Glomerular visceral epithelial cell (primary cell): ENCODE measurements at regions not wholly inside any gene's neighbourhood (a gene's known extent, or its start where the extent isn't known, plus 50 kb on each side); places are given as distances from the start of the nearest gene placed in this dataset.
A peak's percentile ranks its signal among the peaks of the same experiment; 100 is the strongest.

ENCODE experiments used
- DNase-seq: peaks from one replicate; pipeline ENCODE4 v3.0.0-alpha.2; 2016; ENCODE audit errors: extremely low spot score

DNA sequence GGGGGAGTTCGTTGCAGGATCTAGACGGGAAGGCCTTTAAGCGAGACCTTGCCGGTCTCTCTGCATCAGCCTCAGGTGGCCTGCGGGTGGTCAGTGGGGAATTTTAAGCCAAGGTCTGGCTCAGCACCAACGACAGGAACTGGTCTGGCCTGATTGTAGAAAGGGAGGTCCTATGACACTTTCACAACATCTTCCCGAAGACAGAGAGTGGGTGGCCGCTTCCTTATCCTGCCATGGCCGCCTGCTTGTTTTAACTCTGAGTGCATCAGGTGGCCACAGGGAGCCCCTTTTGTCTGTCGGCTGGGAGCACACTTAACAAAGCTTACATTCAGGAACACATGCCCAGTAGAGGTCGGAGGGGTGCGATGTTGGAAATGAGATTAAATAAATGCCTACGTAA is 363.7 kb upstream of the MYT1L start:
- no peak for DNase-seq

DNA sequence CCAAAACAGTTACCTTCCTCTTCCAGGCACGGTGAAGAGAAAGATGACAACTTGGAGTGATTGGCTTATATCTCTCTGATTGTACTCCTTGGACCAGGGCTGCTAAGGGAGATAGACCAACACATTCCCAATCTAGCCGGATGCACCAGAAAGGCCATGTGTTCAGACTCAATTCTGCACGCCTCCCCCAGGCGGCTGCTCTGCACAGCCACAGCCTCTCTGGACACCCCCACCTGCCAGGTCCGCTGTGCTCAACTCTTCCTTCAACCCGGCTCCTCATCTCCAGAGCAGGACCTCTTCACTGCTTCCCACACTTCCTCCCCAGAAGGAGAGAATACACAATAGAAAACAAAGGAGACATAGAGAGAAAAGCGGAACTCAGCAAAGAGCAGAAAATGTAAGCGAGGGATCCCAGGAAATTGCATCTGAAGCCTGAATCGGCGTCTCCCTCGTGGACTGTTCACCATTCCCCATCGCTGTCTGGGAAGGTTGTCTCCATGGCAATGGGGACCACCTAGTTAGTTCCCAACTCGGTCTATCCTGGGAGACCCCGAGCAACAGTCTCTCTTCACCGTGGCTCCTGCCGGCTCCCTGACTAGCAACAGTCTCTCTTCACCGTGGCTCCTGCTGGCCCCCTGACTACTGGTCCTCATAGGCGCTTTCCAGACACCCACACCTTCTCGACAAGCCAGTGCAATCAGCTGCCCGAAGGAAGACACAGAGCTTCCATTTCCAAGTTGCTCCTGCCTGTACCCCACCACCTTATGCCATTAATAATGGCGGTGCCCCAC is 361.7 kb upstream of the MYT1L start:
- no peak for DNase-seq

DNA sequence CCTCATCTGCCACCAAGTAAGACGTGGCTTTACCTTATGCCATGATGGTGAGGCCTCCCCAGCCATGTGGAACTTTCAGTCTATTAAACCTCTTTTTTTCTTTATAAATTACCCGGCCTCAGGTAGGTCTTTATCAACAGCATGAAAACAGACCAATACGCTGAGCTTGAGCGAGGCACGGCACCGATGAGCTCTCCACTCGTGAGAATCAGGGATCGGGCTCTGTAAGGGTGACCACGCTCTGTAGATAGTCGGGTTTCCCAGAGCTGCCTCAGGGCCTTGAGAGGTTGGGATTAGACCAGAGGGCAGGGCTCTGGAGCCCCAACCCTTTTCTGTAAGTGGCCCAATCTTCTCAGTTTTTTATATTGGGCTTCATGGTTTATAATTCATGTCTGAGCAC is 360.3 kb upstream of the MYT1L start:
- DNase-seq: no peak

DNA sequence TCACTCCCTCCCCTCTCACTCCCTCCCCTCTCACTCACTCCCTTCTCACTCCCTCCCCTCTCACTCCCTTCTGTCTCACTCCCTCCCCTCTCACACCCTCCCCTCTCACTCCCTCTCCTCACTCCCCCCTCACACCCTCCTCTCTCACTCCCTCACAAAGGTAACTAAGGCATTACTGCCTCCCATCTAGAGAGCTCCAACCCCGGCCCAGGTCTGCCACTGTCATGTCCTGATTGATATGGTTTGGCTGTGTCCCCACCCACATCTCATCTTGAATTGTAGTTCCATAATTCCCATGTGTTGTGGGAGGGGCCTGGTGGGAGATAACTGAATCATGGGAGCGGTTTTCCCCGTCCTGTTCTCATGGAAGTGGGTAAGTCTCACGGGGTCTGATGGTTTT is 359.9 kb upstream of the MYT1L start:
- DNase-seq: no peak

DNA sequence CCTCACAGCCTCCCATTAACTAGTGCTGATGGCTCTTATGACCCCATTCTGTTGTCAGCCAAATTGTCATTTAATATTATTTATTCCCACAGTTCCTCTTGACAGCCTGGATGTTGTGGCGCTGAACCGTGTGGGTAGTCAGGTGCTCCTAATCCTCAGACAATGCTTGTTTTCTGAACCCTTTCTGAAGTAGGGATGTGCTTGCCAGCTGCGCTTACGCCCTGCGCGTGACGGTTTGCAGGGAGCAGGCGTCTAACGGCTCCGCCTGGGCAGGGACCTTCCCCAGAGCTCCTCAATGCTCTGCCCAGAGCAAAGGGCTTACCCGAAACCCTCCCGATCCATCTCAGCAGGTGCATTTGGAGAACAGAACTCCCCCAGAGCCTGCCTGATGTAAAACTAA is 358.2 kb upstream of the MYT1L start:
- DNase-seq: no peak

DNA sequence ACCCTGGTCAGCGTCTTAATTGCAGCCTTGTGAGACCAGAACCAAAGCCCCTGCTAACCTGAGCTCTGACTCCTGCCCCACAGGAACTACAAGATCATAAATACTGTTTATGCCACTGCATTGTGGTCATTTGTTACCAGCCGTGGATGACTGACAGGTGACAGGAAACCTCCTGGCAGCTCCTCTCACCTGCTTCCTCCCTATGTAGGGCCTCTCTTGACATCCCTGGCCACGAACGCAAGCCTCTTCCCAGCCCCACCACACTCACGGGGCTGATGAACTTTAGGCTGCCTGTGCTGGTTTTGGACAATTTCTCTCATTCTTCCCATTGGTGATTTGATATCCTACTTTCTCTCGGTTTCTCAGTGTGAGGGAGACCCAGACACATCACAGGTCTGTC is 357.2 kb upstream of the MYT1L start:
- no peak for DNase-seq

DNA sequence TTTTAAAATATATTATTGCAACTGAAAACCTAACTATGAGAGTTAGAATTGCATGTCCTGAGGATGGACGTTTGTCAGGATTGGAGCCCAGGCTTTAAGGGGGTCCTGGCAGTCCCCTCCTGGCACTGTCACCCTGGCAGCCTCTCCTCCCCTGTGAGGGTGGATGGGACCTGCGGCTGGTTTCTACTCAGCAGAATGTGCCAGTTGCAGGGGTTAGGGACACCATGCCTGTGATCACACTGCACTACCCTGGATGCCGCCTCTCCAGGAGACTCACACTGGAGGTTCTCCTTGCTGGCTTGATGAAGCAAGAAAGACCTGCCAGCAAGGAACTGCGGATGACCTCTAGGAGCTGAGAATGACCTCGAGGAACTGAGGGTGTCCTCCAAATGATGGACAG is 356.7 kb upstream of the MYT1L start:
- DNase-seq: no peak

DNA sequence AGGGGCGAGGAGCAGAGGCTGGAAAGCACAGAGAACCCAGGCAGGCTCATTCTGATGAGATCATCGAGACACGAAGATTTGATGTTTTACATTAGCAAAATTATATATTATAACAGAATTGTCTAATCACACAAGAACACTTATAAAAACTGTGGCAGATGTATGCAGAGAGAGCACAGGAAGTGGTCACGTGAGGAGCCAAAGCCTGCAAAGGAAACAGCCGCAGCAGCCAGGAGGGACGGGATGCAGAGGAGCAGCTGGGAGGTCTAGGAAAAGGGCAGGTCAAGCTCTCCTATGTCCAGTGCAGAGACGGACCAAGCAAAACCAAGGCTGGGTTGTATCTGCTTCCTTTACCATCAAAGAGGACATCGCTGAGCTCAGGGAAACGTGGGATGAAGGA is 355.1 kb upstream of the MYT1L start:
- no peak for DNase-seq

DNA sequence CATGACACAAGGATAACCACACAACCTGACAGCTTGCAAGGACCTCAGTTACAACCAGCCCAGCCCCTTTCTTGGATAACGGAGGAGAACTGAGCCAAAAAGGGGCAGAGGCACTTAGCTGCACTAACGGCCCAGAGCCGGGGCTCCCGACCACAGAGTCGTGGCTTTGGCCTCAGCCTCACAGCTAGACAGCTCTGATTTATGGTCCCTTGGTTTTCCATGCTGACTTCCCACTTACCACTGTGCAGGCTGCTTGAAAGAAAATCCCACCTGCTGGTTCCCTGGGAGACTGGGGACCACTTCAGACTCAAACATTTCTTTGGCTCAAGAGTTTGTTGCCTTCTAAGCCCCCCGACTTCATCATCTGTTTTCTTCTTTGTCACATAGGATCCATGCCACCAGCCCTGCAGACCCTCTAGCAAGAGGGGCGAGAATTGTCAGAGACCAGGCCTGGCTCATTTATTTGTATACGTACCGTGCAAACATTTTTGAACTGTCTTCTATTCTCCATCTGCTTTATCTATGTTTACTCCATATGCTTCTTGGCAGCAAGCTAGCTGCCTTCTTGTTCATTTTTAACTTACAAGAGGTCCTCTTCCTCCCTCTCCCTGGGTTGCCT is 352.6 kb upstream of the MYT1L start:
- no peak for DNase-seq

DNA sequence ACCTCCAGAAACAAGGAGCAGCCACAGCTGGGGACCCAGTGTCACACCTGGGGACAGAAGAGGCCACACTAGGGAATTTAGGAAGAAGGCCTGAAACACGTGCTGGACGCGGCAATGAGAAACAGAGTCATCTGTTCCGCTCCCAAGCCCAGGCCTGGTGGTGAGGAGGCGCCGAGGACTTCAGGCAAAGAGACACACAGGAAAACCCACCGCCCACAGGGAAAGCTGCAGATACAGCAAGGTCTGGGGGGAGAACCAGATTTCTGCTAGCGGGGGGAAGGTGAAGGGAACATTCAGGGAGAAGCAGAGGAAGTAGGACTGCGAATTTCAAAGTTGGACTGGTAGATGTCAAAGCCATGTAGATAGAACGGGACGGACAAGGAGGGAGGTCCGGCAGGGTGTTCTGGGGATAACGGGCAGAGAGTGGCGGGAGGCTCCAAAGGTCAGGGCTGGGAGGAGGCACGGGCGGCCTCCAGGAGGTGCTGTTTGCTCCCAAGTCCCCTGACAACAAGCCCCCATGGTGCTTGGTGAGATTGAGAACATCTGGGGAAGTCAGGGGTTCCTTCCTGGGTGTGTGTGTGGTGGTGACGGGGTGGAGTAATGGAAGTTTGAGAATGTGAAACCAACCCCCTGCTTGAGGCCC is 351.7 kb upstream of the MYT1L start:
- DNase-seq: no peak

DNA sequence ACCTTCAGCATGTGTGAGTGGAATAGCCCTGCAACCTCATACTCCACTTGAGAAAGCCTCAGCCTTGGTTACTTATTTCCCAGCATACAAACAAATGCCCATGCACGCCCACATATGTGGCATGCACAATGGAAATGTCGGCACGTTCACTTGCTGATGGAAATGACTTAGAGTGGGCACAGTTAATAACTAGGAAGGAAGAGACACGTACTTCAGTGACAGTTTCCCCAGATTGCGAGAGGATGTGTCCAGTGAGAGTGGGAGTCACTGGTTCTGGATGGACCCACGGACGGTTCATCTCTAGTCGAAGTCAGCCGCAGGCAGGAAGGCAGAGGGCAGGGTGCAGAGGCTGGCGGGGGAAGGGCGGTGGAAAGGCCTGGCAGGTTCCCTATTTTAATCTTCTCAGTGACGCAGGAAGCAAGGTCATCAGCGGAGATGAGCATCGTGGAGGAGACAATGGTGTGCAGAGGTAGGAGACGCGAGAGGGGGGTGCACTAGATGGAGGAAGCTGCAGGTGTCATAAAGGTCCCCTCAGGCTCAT is 350.7 kb upstream of the MYT1L start:
- DNase-seq: no peak

DNA sequence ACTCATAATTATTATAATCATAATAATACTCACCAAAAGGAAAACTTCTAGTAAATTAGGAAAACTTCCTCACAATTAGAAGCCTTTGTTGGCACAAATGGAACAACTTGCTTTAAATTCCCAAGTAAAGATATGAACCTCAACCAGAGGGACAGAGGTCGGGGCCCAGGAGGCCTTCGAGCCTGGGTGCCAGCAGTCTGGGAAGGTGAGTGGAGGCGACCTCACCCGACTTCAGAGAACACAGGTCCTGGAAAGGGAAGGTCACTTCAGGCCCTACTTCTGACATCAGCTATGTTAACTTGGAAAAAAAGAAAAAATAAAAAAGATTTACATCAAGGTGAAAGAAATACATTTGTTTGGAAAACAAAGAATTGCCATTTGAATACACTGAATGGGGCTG is 350.0 kb upstream of the MYT1L start:
- no peak for DNase-seq

DNA sequence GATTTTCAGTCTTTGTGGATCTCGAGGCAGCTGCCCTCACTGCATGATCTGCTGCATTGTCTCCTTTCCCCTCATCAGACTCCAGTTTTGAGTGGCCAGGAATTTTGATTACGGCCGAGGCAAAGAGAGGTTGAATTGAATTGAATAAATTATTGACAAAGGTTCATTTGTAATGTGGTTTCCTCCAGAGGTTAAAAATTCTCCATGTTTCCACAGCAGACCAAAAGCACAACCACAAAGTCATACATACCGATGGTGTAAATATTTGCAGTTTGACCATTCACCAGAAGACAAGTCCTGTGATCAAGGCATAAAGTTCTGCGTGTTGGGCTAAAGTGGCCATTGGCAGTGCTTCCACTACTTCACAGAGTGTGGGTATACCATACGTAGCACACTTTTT is 343.8 kb upstream of the MYT1L start:
- no peak for DNase-seq

DNA sequence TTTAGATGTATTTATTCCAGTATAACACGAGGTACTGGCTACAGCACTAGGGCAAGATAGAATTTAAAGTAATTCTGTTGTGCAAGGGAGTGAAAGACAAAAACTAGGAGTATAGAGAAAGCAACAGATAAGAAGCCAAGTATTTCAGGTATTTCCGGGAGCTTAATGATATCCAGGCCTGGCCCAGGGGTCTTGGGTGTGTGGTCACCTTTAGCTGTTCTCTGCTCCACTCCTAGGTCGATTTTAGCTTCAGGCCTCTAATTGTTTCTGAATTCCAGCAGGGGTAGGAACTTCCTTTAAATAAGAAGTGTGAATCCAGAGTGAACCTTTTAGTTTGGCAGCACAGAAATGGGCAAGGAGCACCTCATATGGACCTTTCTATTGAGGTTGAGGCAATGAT is 342.3 kb upstream of the MYT1L start:
- DNase-seq: no peak

DNA sequence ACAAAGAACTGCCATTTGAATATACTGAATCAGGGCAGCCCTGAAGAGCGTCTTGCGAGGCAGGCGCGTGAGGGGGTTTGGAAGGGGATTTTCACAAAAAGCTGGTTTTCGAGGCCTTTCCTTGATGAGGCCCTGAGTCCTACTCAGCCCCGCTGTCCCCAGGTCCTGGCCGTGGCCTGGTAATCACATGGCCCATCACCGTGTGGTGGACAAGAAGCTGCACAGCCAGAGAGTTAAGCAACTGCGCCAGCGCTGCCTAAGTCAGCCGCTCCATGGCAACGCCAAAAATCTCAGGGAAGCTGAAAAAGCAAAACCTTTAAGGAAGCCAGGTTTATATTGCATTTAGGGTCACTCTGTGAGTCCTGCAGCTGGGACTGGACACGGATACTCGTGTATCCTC is 341.2 kb upstream of the MYT1L start:
- DNase-seq: no peak

DNA sequence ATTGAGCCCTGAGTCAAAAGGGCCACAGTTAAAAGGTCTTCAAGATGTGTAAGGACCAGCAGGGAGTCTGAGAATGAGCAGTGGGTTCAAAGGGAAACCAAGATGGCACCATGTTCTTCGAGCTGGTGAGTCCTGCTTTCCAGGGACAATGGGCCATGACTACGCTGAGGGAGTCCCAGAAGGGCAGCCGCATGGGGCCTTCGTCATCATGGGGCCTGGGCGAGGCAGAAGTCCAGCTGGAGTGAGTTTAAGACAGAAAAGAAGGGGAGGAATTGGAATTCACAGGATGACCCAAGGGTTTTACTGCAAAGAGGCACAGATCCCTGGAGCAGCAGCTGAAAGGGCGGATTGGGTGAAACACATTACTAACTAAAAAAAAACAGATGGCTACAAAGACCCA is 340.8 kb upstream of the MYT1L start:
- no peak for DNase-seq

DNA sequence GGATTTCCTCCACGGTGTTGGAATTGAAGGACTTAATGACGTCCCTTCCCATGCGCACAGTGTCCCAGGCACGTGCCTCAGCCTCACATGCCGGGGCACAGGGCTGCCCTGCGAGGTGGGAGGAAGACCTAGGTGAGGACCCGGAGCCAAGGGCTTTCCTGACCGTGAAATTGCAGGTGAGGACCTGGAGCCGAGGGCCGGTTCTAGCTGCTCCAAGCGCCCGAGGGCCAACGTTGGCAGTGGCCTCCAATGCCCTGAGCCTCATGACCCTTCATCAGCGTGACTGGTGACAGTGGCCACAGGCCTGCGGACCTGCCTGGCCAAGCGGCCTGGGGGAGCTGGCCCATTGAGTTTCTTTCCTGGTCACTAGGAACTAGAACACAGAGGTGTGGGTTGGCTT is 338.2 kb upstream of the MYT1L start:
- no peak for DNase-seq

DNA sequence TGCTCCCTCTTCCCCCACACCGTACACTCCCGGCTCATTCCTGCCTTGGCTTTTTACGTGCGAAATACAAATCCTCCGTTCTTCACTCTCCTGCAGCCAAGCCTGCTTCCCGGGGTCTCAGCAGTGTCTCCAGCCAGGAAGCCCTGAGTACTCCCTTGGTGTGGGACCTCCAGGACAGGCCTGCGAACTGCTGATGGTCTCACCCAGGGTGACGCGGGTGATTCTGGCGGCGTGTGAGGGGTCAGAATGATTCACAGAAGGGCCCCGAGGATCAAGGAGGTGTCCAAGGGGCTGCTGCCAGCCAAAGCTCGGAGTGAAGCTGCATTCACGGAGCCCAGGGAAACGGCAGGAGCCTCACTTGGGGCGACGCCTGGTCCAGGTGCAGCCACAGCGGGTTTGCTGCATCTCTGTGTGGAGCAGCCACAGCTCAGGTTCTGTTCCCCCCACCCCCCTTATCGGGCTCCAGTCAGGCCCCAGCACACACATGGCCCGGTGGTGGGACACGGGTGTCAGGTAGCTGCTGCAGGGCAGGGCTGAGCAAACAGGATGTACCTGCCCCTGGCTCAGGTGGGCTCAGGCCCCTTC is 337.7 kb upstream of the MYT1L start:
- DNase-seq: no peak

DNA sequence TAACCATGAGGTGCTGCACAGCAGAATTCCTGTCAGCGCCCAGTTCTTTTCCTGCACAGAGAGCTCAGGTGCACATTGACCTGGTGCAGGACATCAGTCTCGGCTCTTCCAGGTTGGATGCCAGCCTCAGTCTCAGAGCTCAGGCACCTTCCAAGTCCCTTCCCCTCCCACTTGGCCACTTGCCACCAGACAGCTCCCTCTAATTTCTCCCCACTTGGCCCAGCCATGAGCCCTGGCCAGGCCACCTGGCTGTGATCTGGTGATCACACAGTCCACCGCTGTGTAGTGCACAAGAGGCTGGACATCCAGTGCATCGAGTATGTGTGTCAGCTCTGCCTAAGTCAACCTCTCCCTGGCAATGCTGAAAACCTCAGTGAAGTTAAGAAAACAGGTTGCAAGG is 336.6 kb upstream of the MYT1L start:
- no peak for DNase-seq

DNA sequence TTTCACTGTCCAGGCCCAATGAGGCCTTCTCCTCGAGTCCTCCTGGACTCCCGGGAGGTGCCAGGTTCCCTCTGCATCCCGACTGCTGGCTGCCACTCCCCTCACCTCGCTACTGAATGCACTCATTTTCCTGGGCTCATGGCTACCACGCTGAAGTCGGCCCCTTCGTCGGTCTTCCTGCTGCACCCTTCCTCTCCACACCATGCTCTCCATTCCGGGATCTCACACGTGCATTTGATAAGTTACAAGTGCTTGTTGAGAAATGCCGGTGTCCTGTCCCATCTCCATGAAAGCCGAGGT is 334.7 kb upstream of the MYT1L start:
- no peak for DNase-seq

DNA sequence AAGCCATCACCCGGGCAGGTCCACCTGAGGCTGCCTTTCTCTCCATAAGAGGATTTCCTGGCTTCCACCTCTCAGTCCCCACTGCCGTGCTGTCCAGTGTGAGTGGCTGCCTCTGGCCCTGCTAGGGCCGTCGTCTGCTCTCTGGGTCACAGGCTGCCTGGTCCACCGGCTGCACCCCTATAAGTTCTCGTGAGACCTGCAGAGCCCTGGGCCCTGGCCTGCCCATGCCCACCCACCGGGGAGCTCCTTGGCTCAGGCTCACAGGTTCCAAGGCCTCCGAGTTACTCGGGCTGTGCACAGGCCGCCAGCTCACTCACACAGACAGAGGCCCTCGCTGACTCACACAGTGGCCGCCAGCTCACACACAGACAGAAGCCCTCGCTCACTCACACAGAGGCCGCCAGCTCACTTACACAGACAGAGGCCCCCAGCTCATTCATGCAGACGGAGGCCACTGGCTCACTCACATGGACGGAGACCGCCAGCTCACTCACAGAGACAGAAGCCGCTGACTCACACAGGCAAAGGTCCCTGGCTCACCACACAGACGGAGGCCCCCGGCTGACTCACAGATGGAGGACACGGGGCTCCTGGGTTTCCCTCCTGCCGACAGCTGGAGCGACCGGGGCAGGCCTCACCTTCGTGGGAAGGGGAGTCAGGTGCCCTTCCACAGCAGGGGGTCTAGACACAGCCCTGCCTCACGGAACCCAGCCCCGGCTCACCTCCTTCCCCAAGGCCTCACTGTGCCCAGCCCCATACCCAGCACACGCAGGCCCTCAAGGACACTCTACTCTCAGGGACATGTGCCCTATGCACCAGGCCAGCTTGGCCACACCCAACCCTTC is 334.1 kb upstream of the MYT1L start:
- peak; percentile 28 for DNase-seq
